ENCODE measurements at regions not wholly inside any gene's neighbourhood (a gene's known extent, or its start where the extent isn't known, plus 50 kb on each side); places are given as distances from the start of the nearest gene placed in this dataset.

DNA sequence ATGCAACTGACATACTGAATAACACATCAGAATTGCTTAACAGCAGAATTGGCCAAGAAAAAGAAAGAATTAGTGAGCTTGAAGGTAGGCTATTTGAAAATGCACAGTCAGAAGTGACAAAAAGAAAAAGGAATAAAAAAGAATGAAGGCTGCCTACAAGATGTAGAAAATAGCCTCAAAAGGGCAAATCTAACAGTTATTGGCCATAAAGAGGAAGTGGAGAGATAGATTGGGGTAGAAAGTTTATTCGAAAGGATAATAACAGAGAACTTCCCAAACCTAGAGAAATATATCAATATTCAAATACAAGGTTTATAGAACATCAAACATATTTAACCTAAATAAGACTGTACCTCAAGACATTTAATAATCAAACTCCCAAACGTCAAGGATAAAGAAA, 67.5 kb downstream of the ATP6V1G3 start:
- no peak for DNase-seq

GRCh38 chr1:198472119-198472518, 68.4 kb downstream of the ATP6V1G3 start:
- no peak for DNase-seq

DNA sequence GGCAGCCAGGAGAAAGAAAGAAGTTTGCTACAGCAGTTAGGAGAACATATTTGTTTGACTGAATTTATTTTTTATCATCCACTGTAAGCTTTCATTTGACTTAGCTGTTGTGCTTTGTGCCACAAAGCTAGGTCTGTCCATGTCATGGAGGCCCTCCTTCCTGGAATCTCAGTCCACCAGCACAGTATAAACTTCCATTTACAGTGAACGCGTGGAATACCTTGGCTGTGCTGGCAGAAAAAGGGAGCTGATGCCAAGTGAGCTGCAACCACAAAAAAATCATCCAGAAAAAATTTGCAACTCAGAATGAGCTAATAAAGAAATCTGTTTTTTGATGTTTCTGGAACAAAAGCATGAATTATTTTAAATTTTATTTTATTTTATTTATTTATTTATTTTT, 72.6 kb downstream of the ATP6V1G3 start:
- DNase-seq: peak; percentile 39

DNA sequence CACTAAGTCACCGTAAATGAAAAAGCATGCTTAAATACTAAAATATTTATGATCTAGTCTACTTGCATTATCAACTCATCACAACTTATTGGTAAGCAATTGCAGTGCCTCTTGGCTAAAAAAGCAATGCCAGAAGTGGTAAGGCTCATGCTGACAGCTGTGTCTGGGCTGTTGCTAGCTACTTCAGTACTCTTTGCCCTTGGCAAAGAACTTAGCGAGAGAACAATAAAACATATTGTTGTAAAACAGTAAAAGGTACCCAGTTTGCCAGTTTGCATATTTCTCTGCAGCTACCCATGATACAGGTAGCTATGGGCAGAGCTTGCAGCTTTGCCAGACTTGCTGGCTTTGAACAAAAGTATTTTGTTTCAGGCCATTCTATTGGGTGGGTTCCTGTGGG, 73.1 kb downstream of the ATP6V1G3 start:
- DNase-seq: no peak

- peak; percentile 86 for DNase-seq
Measured at GRCh38 chr1:198465201-198466144, 75.0 kb downstream of the ATP6V1G3 start.

DNA sequence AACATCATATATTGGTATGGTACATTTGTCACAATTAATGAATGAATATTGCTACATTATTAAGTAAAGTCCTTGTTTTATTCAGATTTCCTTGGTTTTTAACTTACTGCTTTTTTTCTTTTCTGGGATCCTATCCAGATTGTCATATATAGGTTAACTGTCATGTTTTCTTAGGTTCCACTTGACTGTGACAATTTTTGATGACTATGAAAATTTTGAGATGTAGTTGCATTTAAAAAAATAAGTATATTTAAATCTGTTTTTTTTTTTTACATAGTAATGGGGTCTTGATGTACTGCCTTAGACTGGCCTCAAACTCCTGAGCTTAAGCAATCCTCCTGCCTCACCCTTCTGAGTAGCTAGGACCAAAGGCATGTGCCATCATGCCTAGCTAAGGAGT, 76.8 kb downstream of the ATP6V1G3 start:
- no peak for DNase-seq

DNA sequence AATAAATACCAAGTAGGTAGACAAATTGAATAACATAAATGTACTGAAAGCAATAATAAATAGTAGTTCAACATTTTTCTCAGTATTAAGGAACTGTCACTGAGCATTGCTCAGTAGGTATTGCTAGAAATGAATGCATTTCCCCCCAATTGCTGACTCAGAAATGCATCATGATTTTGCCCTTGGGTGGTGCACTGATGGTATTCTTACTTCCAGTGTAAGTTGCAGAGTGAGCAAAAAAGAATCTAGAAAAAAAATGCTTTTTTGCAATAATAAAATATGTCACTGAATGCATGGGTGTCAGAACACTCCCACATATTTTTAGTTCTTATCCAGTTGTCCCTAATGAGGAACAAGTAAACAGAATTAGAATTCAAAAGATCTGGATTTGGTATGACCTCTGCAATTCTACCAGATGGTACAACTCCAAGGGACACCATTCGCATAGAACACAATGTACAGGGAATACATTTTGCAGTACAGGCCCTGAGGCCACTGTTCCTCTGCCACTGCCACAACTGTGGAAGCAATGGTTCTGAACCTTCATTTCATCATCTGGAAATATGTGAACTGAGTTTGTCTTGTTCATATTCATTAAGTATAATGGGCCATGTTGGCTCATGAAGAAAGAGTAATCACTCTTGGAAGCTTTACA, 78.0 kb downstream of the ATP6V1G3 start:
- DNase-seq: peak; percentile 72

GRCh38 chr1:198455966-198456365, 84.5 kb downstream of the ATP6V1G3 start:
- no peak for DNase-seq

GRCh38 chr1:198449727-198450433, 90.6 kb downstream of the ATP6V1G3 start:
- peak; percentile 38 for DNase-seq

GRCh38 chr1:198449261-198449660, 91.2 kb downstream of the ATP6V1G3 start:
- no peak for DNase-seq

- no peak for DNase-seq
Measured at GRCh38 chr1:198447468-198447867, 93.0 kb downstream of the ATP6V1G3 start.

GRCh38 chr1:198445872-198446271, 94.6 kb downstream of the ATP6V1G3 start:
- no peak for DNase-seq

GRCh38 chr1:198444792-198445191, 95.7 kb downstream of the ATP6V1G3 start:
- peak; percentile 56 for DNase-seq

- peak; percentile 93 for DNase-seq
Measured at GRCh38 chr1:198443365-198444233, 96.9 kb downstream of the ATP6V1G3 start.

DNA sequence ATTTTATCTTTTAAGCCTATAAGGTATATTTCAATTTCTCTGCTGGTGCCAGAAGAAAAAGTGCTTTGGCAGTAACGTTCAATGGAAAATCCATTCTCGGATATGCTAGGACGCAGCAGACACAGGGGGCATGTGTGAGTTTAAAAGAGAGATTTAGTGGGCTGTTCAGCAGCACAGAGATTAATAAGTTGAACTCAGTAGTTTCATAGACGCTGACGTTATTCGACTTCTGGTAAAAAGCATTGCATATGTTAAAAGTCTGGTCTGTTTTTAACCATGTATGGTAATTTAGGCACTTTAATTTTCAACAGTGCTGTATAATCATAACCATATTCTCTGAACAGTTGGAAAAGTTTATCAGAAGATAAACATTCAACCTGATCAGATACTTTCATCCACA, 99.6 kb downstream of the ATP6V1G3 start:
- DNase-seq: peak; percentile 71

DNA sequence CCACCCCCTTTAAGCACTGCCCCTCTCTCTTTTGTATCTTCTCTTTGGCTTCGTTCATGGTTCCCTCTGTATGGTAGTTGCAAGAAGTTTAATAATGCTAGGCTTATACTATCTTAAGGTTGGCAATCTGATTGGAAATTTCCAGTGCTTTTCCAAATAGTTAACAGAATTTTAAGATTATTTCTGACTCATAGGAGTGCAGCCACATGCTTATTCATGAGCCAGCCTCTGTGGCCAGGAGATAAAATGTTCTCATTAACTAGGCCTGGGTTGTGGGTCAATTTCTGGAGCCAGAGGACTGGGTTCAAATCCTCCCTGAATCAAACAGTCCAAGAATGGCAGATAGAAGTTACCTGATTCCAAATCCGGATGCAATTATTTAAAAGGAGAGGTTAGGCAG, 103.1 kb downstream of the ATP6V1G3 start:
- peak; percentile 14 for DNase-seq

- no peak for DNase-seq
Measured at GRCh38 chr1:198436276-198436675, 104.2 kb downstream of the ATP6V1G3 start.

- DNase-seq: no peak
Measured at GRCh38 chr1:198435056-198435455, 105.4 kb downstream of the ATP6V1G3 start.

DNA sequence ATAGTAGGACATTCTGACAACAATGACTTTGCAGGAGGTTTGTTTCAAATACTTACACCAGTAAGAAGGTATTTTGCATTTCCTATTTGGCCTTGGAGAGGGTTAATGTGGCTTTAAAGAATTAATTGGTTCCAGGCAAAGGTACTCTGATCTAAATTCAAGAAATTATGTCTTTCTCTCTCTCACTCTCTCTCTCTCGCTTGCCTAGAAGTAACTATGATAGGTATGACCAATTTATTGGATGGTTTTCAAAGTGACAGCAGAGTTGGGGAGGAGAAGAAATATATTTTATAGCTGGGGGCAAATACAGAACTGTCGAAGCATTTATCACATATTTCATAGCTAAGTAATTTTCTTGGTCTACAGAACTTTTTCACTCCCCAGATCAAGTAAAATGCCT, 116.0 kb downstream of the ATP6V1G3 start:
- DNase-seq: peak; percentile 33

DNA sequence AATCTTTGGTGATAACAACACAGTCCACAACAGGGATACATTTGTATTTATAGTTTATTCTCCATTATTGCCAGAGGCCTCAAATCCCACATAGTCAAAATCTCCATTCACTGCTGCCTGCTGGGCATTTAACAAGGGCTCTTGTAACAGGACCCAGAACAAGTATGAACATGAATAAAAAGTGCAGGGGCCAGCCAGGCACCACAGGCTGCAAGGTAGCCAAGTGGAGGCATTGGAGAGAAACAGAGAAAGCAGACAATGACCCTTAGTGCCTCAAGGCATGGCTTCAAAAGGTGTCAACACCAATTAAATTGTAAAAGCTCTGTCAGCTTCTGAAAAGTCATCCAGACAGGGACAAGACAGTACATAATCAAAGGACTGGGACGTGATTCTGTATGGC, 116.8 kb downstream of the ATP6V1G3 start:
- no peak for DNase-seq

DNA sequence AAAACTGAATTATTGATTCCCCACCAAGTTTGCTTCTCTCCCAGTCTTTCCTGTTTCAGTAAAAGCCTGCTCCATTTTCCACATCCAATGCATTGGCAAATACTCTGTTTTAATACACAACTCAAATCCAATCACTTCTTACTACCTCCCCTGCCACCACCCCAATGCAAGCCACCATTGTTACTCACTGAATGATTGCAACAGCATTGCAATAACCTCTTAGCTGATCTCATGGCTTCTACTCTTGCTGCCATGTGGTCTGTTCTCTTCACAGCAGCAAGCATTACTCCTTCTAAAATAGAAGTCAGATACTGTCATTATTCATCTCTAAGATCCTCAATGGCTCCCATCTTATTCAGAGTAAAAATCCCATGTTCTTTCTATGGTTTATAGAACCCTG, 123.4 kb downstream of the ATP6V1G3 start:
- peak; percentile 17 for DNase-seq

- peak; percentile 16 for DNase-seq
Measured at GRCh38 chr1:198416296-198416695, 124.2 kb downstream of the ATP6V1G3 start.

DNA sequence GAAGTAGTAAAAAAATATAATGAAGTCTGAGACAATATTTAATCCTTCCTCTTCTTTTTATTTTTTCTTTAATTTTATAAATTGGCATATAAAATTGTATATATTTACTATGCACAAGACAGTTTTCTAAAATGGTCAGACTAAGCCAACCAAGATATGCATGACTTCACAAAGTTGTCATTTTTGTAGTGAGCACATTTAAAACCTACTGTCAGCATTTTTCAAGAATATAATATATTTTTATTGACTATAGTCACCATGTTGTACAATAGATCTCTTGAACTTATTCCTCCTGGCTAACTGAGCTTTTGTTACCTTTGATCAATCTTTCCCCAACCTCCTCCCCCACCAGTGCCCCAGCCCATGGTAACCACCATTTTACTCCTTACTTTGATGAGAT, 129.2 kb downstream of the ATP6V1G3 start:
- no peak for DNase-seq

Data from fibroblast of skin of right quadriceps (primary cell).